Urinary bladder (tissue), 3 donors: ENCODE measurements at regions not wholly inside any gene's neighbourhood (a gene's known extent, or its start where the extent isn't known, plus 50 kb on each side); places are given as distances from the start of the nearest gene placed in this dataset.

Experiments
- DNase-seq: peaks from one replicate; pipeline ENCODE4 v3.0.0-alpha.2; 2015; ENCODE audit errors: extremely low spot score
- H3K27ac ChIP-seq: one replicate; pipeline ENCODE4 v1.5.1; 2013; ENCODE audit warnings: low read depth, mild to moderate bottlenecking, moderate library complexity
- H3K36me3 ChIP-seq: one replicate; pipeline ENCODE4 v1.6.1; 2013; ENCODE audit warnings: mild to moderate bottlenecking, moderate library complexity; ENCODE audit not compliant: insufficient read depth
- H3K4me1 ChIP-seq: one replicate; pipeline ENCODE4 v1.6.1; 2013; ENCODE audit warnings: mild to moderate bottlenecking, moderate library complexity; ENCODE audit not compliant: insufficient read depth
- H3K4me3 ChIP-seq: one replicate; pipeline ENCODE4 v1.5.1; 2013; ENCODE audit warnings: low read depth, low read length
- WGBS: extraction: QIAGEN DNeasy Blood & Tissue Kit; methylation state at CpG from one replicate; pipeline ENCODE4 v1.1.7; 2013; 5-methylcytosine and 5-hydroxymethylcytosine counted together
- donor health status: healthy with polysubstance abuse.
- donor health status: healthy.

- no peak for DNase-seq
- Histone ChIP-seq H3K4me3 (no peak overlapping the region), H3K27ac (no peak overlapping the region), H3K4me1 (no peaks in the 10 kb centered on the region), H3K36me3 (no peaks in the 10 kb centered on the region)
- WGBS, result 83% methylated on average over 6 of the region's 6 CpGs
Observed at GRCh38 chr18:11520536-11520935, 88.9 kb upstream of the SLC35G4 start.

- 48% methylated on average over 24 of the region's 24 CpGs for WGBS
- no peak overlapping the region for H3K27ac ChIP-seq
- no peak for DNase-seq
- H3K36me3 ChIP-seq, result no peaks in the 10 kb centered on the region
- H3K4me3 ChIP-seq, result no peak overlapping the region
- no peaks in the 10 kb centered on the region for H3K4me1 ChIP-seq
Observed at GRCh38 chr18:11518788-11519685, 90.4 kb upstream of the SLC35G4 start.

GRCh38 chr18:11517704-11518103, 91.7 kb upstream of the SLC35G4 start:
- WGBS, result 58% methylated on average over 3 of the region's 3 CpGs
- H3K36me3 ChIP-seq, result no peaks in the 10 kb centered on the region
- no peak overlapping the region for H3K4me3 ChIP-seq
- no peak for DNase-seq
- no peak overlapping the region for H3K27ac ChIP-seq
- H3K4me1 ChIP-seq, result no peaks in the 10 kb centered on the region

- 68% methylated on average over 14 of the region's 14 CpGs for WGBS
- Histone ChIP-seq H3K36me3 (no peaks in the 10 kb centered on the region), H3K4me3 (no peak overlapping the region), H3K27ac (no peak overlapping the region), H3K4me1 (no peaks in the 10 kb centered on the region)
- no peak for DNase-seq
Observed at GRCh38 chr18:11516751-11517503, 92.5 kb upstream of the SLC35G4 start.

- no peak overlapping the region for H3K4me3 ChIP-seq
- H3K4me1 ChIP-seq, result no peaks in the 10 kb centered on the region
- 86% methylated on average over 1 of the region's 1 CpG for WGBS
- no peak for DNase-seq
- no peak overlapping the region for H3K27ac ChIP-seq
- H3K36me3 ChIP-seq, result no peaks in the 10 kb centered on the region
Observed at GRCh38 chr18:11514267-11514666, 95.1 kb upstream of the SLC35G4 start.

GRCh38 chr18:11512096-11513025, 97.0 kb upstream of the SLC35G4 start:
- Histone ChIP-seq H3K4me3 (no peak overlapping the region), H3K36me3 (no peaks in the 10 kb centered on the region), H3K27ac (no peak overlapping the region), H3K4me1 (no peaks in the 10 kb centered on the region)
- 59% methylated on average over 8 of the region's 8 CpGs for WGBS
- no peak for DNase-seq

- no peak for DNase-seq
- H3K4me3 ChIP-seq, result no peak overlapping the region
- no peaks in the 10 kb centered on the region for H3K36me3 ChIP-seq
- 70% methylated on average over 6 of the region's 6 CpGs for WGBS
- H3K4me1 ChIP-seq, result no peaks in the 10 kb centered on the region
- no peak overlapping the region for H3K27ac ChIP-seq
Observed at GRCh38 chr18:11511434-11512095, 97.8 kb upstream of the SLC35G4 start.

- WGBS, result 64% methylated on average over 6 of the region's 6 CpGs
- DNase-seq, result no peak
- Histone ChIP-seq H3K27ac (no peak overlapping the region), H3K4me1 (no peaks in the 10 kb centered on the region), H3K36me3 (no peaks in the 10 kb centered on the region), H3K4me3 (no peak overlapping the region)
Observed at GRCh38 chr18:11506856-11507255, 102.5 kb upstream of the SLC35G4 start.

- WGBS, result 62% methylated on average over 5 of the region's 5 CpGs
- Histone ChIP-seq H3K4me3 (no peak overlapping the region), H3K4me1 (no peaks in the 10 kb centered on the region), H3K36me3 (no peaks in the 10 kb centered on the region), H3K27ac (no peak overlapping the region)
- DNase-seq, result no peak
Observed at GRCh38 chr18:11505993-11506392, 103.4 kb upstream of the SLC35G4 start.

- Histone ChIP-seq H3K4me3 (no peak overlapping the region), H3K36me3 (no peaks in the 10 kb centered on the region), H3K27ac (no peak overlapping the region), H3K4me1 (no peaks in the 10 kb centered on the region)
- DNase-seq, result no peak
- WGBS, result 76% methylated on average over 6 of the region's 6 CpGs
Observed at GRCh38 chr18:11504962-11505361, 104.4 kb upstream of the SLC35G4 start.

- no peak overlapping the region for H3K27ac ChIP-seq
- no peaks in the 10 kb centered on the region for H3K36me3 ChIP-seq
- 77% methylated on average over 1 of the region's 1 CpG for WGBS
- no peaks in the 10 kb centered on the region for H3K4me1 ChIP-seq
- DNase-seq, result no peak
- no peak overlapping the region for H3K4me3 ChIP-seq
Observed at GRCh38 chr18:11502368-11502767, 107.0 kb upstream of the SLC35G4 start.

GRCh38 chr18:11501352-11501751, 108.0 kb upstream of the SLC35G4 start:
- H3K36me3 ChIP-seq, result no peaks in the 10 kb centered on the region
- H3K4me1 ChIP-seq, result no peaks in the 10 kb centered on the region
- H3K27ac ChIP-seq, result no peak overlapping the region
- WGBS, result 69% methylated on average over 4 of the region's 4 CpGs
- no peak for DNase-seq
- no peak overlapping the region for H3K4me3 ChIP-seq
